Activated T-helper 17 cell treated with anti-CD3 and anti-CD28 coated beads, Interleukin-2, amount 50 U/mL, for 72 hours (primary cell): ENCODE measurements at regions not wholly inside any gene's neighbourhood (a gene's known extent, or its start where the extent isn't known, plus 50 kb on each side); places are given as distances from the start of the nearest gene placed in this dataset.

Source experiments
- ATAC-seq: fragments of 150-1000 bp; cut with Tn5 transposase; replicated peaks from 2 replicates; pipeline ENCODE4 v1.10.0; 2021; ENCODE audit warnings: mild to moderate bottlenecking, moderate library complexity
- H3K27ac Mint-ChIP-seq: one replicate; pipeline ENCODE4 v1.8.0; 2022; ENCODE audit warnings: mixed read lengths
- H3K27me3 Mint-ChIP-seq: one replicate; pipeline ENCODE4 v1.8.0; 2022; ENCODE audit warnings: mixed read lengths
- H3K36me3 Mint-ChIP-seq: one replicate; pipeline ENCODE4 v1.8.0; 2022; ENCODE audit warnings: low read depth, mild to moderate bottlenecking, mixed read lengths
- H3K4me1 Mint-ChIP-seq: one replicate; pipeline ENCODE4 v1.8.0; 2022; ENCODE audit warnings: mixed read lengths
- H3K4me3 Mint-ChIP-seq: one replicate; pipeline ENCODE4 v1.8.0; 2022; ENCODE audit warnings: mild to moderate bottlenecking, mixed read lengths
- H3K9me3 Mint-ChIP-seq: one replicate; pipeline ENCODE4 v1.8.0; 2022; ENCODE audit warnings: mixed read lengths

DNA sequence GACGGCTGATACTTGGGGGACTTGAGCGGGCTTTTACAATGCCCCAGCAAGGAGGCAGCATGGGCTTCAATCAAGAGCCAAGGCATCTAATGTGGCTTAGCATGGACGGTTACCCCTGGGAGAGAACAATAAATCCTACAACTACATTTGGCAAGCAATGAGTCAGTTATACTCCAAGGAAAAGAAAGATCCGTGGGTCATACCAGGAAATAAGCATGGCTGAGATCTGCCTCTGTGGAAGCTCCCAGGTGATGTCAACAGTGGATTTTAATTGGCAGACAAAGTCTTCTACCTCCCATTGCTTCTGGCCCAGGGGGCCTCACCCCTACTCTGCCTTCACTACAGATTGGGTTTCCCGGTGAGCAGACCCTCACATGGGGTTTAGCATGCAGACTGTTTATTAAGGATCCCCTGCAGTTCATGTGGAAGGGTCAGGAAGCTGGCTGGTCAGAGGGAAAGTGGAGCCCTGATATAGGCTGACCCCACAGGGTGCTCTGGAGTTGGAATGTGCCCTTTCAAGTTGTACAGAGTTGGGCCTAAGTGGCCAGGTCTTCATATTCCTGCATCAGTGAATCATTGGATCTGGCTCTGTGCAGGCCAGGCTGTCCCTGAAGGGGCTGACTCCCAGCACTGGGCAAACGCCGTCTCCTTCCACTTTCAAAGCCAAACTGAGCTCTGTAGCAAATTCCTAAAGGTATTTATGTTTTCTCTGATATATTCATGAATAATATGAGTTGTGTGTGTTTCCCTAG lies 91.3 kb upstream of the GGTLC1 start:
- no peaks in the 10 kb centered on the region for H3K27me3 Mint-ChIP-seq
- H3K36me3 Mint-ChIP-seq: no peaks in the 10 kb centered on the region
- H3K9me3 Mint-ChIP-seq: no peaks in the 10 kb centered on the region

DNA sequence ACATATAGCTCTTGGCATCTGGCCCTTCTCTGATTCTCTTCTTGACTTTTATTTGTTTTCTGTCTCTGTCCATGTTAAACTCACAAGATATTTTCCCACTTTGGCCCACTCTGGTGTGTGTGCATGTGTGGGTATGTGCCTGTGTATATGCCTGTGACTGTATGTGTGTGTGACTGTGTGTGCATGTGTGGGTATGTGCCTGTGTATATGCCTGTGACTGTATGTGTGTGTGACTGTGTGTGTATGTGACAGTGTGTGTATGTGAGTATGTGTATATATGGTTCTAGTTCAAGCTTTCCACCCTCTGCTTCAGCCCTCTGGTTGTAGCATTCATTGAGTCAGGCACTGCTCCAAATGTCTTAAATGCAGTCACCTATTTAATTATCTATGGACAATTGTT lies 88.6 kb upstream of the GGTLC1 start:
- H3K4me3 Mint-ChIP-seq: no peak overlapping the region

More for the DNA sequence above, 91.3 kb upstream of the GGTLC1 start:
- ATAC-seq: no peak
- no peak overlapping the region for H3K27ac Mint-ChIP-seq
- H3K4me3 Mint-ChIP-seq: no peak overlapping the region
- no peaks in the 10 kb centered on the region for H3K4me1 Mint-ChIP-seq

DNA sequence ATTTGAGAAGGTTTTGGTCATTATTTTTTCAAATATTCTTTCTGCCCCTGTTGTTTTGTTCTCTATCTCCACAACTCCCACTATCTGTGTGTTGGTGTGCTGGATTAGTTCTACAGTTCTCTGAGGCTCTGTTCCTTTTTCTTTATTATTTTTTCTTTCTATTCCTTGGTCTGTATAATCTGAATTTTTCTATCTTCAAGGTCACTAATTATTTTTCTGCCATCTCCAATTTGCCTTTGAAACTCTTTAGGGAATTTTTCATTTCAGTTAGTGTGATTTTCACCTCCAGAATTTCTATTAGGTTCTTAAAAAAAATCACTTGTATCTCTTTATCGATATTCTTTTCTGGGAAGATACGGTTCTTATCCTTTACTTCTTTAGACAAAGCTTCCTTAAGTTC lies 82.1 kb upstream of the GGTLC1 start:
- Mint-ChIP-seq H3K36me3 (no peaks in the 10 kb centered on the region), H3K4me3 (no peak overlapping the region), H3K4me1 (peaks cover 9% of the 10 kb centered on the region), H3K9me3 (peaks cover 7% of the 10 kb centered on the region), H3K27ac (no peak overlapping the region), H3K27me3 (no peaks in the 10 kb centered on the region)
- ATAC-seq: no peak

More for the DNA sequence above, 88.6 kb upstream of the GGTLC1 start:
- Mint-ChIP-seq H3K27ac (no peak overlapping the region), H3K4me1 (no peaks in the 10 kb centered on the region), H3K27me3 (no peaks in the 10 kb centered on the region), H3K9me3 (no peaks in the 10 kb centered on the region), H3K36me3 (no peaks in the 10 kb centered on the region)
- no peak for ATAC-seq

DNA sequence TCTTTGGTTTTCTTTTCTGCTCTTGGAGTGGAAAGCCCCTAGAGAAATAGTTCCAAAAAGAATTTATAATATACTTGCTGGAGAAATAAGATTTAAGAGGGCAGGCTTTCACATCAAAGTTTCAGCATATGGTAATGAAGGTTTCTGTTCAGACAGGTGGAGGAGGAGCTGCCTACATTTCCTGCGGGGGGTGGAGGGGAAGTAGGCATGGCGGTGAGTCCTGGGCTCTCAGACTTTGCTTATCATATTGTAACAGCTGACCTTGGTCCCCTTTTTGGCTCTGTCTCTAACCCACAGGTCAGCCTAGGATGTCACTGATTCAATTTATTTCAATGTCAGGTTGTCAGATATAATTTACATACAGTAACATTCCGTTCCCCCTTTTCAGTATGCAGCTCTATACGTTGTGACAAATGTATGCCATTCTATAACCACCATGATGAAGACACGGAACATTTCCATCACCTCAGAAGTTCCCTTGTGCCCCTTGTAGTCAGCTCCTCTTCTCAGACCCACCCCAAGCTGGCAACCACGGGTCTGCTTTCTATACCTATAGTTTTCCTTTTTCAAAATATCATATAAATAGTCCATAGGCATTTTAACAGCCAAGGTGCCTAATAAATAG lies 77.6 kb upstream of the GGTLC1 start:
- peak; percentile 69 for ATAC-seq
- Mint-ChIP-seq H3K9me3 (peaks cover under 1% of the 10 kb centered on the region), H3K36me3 (no peaks in the 10 kb centered on the region), H3K4me1 (peaks cover 10% of the 10 kb centered on the region), H3K4me3 (peak overlapping the region; percentile 67), H3K27me3 (no peaks in the 10 kb centered on the region), H3K27ac (peak overlapping the region; percentile 49)

DNA sequence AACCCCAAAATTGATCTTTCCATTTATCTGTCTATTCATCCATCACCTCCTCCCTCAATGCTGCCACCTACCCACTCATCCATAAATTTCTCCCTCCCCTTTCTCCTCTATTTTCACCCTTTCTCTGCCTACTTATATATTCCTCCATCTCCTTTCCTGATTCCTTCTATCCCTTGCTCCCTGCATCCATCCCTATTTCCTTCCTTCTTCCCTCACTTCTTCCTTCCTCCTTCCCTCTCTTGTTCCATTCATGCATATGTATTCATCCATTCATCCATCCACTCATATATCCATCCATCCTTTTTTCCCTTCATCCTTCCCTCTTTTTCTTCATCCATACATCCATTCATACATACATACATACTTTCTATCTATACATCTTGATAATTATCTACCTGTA lies 76.3 kb upstream of the GGTLC1 start:
- Mint-ChIP-seq H3K27me3 (no peaks in the 10 kb centered on the region), H3K9me3 (no peaks in the 10 kb centered on the region), H3K36me3 (no peaks in the 10 kb centered on the region), H3K4me1 (peaks cover 10% of the 10 kb centered on the region), H3K4me3 (no peak overlapping the region), H3K27ac (no peak overlapping the region)
- ATAC-seq: no peak

DNA sequence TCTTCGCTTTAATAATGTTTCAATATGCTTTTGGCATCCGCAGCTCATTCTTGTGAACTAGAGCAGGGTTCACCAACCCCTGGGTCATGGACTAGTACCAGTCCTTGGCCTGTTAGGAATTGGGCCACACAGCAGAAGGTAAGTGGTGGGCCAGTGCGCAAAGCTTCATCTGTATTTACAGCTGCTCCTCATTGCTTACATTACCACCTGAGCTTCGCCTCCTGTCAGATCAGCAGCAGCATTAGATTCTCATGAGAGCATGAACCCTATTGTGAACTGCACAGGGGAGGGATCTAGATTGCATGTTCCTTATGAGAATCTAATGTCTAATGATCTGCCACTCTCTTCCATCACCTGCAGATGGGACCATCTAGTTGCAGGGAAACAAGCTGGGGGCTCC lies 75.5 kb upstream of the GGTLC1 start:
- Mint-ChIP-seq H3K9me3 (no peaks in the 10 kb centered on the region), H3K36me3 (no peaks in the 10 kb centered on the region), H3K27me3 (no peaks in the 10 kb centered on the region), H3K27ac (no peak overlapping the region), H3K4me3 (no peak overlapping the region), H3K4me1 (peaks cover 10% of the 10 kb centered on the region)
- no peak for ATAC-seq

DNA sequence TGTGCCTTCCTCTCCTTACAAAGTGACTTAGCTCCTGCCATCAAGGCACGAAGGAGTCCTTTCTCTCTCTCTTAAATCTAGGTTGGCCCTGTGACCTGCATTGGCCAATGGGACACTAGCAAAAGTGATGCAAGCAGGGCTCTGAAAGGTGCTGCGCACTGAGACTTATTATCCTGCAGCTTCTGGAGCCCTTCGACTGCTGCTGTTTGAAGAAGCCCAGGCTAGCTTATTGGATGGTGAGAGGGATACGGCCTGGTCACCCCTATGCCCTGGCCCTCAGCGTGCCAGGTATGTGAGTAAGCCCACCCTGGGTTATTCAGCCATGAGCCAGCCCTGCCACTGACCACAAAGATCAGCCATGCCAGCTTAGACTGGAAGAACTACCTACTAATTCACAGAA lies 74.5 kb upstream of the GGTLC1 start:
- ATAC-seq: no peak
- no peak overlapping the region for H3K4me3 Mint-ChIP-seq

DNA sequence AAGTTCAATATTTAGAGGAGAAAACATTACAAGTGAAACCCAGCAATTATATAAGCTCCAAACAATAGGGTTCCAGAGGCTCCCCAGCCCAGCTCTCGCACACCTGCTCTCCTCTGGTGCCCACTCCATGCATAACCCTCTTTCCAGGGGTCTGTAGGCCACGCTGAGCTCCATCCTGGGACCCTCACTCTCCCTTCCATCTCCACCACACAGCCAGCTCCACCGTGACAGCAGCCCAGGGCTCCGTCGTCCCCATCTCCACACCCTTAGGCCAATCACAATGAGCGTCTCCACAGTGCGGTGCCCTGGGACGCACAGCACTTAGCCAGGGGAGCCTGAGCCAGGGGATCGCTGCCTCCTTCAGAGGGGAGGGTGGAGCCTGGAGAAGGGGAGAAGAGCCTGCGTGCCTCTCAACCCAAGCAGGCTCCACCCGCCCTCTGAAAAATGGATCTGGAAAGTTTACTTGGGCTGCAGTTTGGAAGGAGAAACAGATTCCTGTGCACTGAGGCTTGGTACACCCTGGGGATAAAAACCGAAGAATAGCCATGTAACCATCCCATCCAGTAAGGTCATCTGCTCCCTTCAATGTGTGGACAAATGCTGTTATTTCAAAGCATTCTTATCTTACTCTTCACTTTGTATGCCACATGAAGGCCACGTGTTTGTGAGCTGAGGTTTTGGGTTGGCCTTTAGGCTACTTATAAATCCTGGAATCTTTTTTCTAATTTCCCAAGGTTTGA lies 72.4 kb upstream of the GGTLC1 start:
- Mint-ChIP-seq H3K9me3 (no peaks in the 10 kb centered on the region), H3K27ac (no peak overlapping the region), H3K4me3 (no peak overlapping the region), H3K4me1 (peaks cover 5% of the 10 kb centered on the region), H3K36me3 (no peaks in the 10 kb centered on the region), H3K27me3 (no peaks in the 10 kb centered on the region)
- no peak for ATAC-seq

More for the DNA sequence above, 74.5 kb upstream of the GGTLC1 start:
- Mint-ChIP-seq H3K4me1 (peaks cover 10% of the 10 kb centered on the region), H3K36me3 (no peaks in the 10 kb centered on the region), H3K27ac (no peak overlapping the region), H3K9me3 (no peaks in the 10 kb centered on the region), H3K27me3 (no peaks in the 10 kb centered on the region)

DNA sequence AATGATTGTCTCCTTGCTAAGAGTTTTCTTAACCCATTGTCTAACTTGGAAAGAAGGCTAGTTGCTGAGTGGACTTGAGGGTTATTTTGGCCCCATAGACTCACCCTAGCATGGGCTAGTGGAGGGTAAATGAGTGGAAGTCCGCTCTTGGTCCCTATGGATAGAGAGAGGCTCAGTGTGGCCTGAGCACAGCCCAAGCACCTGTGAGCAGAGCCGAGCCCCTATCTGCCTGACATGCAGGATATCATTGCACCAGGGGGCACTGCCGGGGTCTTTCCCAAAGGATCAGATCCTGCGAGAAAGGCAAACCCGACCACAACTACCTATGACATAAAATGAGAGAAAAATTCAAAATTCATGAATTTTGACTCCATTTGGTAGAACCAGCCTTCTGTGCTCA lies 70.6 kb upstream of the GGTLC1 start:
- H3K27ac Mint-ChIP-seq: no peak overlapping the region
- no peaks in the 10 kb centered on the region for H3K27me3 Mint-ChIP-seq
- ATAC-seq: no peak
- no peaks in the 10 kb centered on the region for H3K9me3 Mint-ChIP-seq
- H3K36me3 Mint-ChIP-seq: no peaks in the 10 kb centered on the region
- H3K4me3 Mint-ChIP-seq: no peak overlapping the region
- no peaks in the 10 kb centered on the region for H3K4me1 Mint-ChIP-seq

DNA sequence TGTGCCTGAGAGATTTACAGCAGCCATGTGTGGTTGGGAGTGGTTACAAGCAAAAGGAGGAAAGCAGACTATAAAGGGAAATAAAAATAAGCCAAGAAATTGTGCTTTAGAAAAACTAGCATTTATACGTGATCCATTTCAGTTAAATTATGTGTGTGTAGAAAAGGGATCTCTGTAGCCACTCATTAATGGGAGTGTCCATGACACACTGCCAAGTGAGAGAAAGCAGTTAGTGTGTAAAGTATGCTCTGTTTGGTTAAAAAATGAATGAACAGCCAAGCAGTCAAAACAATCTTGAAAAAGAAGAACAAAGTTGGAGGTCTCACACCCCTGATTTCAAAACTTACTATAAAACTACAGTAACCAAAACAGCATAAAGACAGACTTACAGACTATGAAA lies 67.9 kb upstream of the GGTLC1 start:
- no peaks in the 10 kb centered on the region for H3K4me1 Mint-ChIP-seq
- H3K4me3 Mint-ChIP-seq: no peak overlapping the region
- H3K36me3 Mint-ChIP-seq: no peaks in the 10 kb centered on the region
- no peaks in the 10 kb centered on the region for H3K27me3 Mint-ChIP-seq
- H3K9me3 Mint-ChIP-seq: no peaks in the 10 kb centered on the region
- no peak for ATAC-seq
- H3K27ac Mint-ChIP-seq: no peak overlapping the region

DNA sequence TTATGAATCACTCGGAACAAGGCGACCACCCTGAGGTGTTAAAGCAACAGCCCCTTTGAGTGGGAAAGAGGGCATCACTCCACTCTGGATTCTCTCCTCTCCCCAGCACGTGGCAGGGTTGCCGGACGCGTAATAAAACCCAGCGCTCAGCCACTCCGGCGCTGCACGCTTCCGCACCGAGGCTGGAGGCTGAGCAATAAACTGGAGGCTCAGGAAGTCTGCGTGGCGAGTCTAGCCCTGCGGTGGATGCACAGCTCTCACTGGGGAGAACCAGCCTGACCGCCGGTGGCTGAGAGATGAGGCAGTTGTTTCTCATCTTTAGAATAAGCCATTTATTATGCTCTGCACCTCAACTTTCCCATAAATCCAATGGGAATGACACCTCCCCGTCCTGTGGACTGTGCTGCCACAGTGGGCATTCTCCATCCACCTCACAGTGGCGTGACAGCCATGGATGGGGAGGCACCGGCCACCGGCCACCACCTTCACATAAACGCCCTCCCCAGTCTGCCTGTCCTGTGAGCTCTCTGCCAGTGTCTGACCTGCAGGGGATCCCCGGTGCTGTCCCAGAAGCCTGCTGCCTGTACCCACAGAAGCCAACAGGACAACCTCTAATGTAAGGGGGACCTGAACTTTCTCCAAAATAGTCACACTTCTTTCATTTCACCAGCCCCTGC lies 64.2 kb upstream of the GGTLC1 start:
- no peak overlapping the region for H3K4me3 Mint-ChIP-seq
- no peaks in the 10 kb centered on the region for H3K9me3 Mint-ChIP-seq

DNA sequence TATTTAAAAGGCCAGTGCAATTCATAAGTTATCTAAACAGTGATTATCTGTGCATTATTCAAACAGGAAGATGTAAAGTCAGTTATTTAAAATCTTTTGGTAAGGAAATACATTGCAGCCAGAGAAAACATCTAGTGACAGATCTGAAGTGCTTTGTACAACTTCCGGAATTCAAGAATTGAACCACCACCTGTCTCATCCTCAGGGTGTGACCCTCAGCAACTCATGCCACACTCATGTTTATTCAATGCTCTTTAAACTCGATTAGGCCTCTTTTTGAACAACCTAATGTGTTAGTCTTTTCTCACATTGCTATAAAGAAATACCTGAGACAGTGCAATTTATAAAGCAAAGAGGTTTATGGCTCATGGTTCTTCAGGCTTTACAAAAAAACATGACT lies 62.6 kb upstream of the GGTLC1 start:
- Mint-ChIP-seq H3K27ac (no peak overlapping the region), H3K4me3 (no peak overlapping the region), H3K9me3 (no peaks in the 10 kb centered on the region), H3K4me1 (peaks cover 13% of the 10 kb centered on the region), H3K36me3 (no peaks in the 10 kb centered on the region), H3K27me3 (no peaks in the 10 kb centered on the region)
- ATAC-seq: peak; percentile 54

More for the DNA sequence above, 64.2 kb upstream of the GGTLC1 start:
- no peak for ATAC-seq
- Mint-ChIP-seq H3K27me3 (no peaks in the 10 kb centered on the region), H3K36me3 (no peaks in the 10 kb centered on the region), H3K27ac (no peak overlapping the region), H3K4me1 (peaks cover 9% of the 10 kb centered on the region)

DNA sequence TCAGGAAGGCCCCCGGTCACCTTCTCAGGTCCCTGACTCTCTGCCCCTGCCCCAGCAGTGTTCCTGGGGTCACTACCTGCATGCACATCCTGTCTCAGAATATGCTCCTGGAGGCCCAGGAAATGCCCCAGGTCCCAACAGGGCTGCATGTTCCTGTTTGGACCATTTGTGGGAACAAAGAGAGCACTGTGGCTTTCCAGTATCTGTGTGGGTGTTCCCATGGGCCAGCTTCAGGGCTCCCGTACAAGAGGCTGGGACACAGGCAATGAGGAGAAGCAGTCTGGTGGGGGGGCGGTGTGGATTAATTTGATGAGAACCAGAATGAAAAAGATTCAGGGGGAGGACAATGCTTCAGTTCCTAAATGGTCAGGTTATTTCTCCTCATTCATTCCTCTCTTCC lies 61.5 kb upstream of the GGTLC1 start:
- Mint-ChIP-seq H3K4me3 (no peak overlapping the region), H3K27ac (no peak overlapping the region), H3K4me1 (peaks cover 22% of the 10 kb centered on the region), H3K9me3 (no peaks in the 10 kb centered on the region), H3K36me3 (no peaks in the 10 kb centered on the region), H3K27me3 (no peaks in the 10 kb centered on the region)
- ATAC-seq: no peak

DNA sequence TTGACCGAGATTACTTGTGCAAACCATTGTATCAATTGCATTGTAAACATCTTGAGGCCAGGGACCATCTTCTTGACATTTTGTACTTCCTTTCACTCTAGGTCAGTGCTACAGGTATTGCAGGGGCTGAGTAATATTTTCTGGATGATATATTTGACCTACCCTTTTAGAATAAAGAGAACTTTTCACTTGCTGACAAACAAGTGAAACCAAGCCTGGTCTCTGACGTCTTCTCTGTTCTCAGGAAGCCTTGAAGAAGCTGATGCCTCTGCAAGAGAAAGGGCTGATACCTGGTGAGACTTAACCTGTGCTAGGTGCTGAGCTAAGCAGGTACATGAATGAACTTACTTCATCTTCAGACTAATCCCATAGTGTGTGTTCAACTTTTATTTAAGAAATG lies 60.5 kb upstream of the GGTLC1 start:
- peaks cover 22% of the 10 kb centered on the region for H3K4me1 Mint-ChIP-seq
- no peaks in the 10 kb centered on the region for H3K9me3 Mint-ChIP-seq
- ATAC-seq: peak; percentile 65
- H3K27me3 Mint-ChIP-seq: no peaks in the 10 kb centered on the region
- H3K4me3 Mint-ChIP-seq: peak overlapping the region; percentile 20
- H3K27ac Mint-ChIP-seq: peak overlapping the region; percentile 32
- H3K36me3 Mint-ChIP-seq: no peaks in the 10 kb centered on the region
